ENCODE measurements at regions not wholly inside any gene's neighbourhood (a gene's known extent, or its start where the extent isn't known, plus 50 kb on each side); places are given as distances from the start of the nearest gene placed in this dataset.
"Not testable (repeated sequence)": the region's sequence is repeated elsewhere in the genome, so short reads cannot be mapped to it uniquely, and the experiment has no call there.

GRCh38 chr10:113475381-113475807 lies 77.5 kb upstream of the HABP2 start:
- H3K4me3 Mint-ChIP-seq = no peak overlapping the region
- H3K27me3 Mint-ChIP-seq = peaks cover 3% of the 10 kb centered on the region
- CTCF ChIA-PET = no interaction called here

GRCh38 chr10:113476191-113476590 lies 76.7 kb upstream of the HABP2 start:
- no peak for DNase-seq
- H3K4me3 Mint-ChIP-seq = no peak overlapping the region
- CTCF ChIA-PET = no interaction called here
- H3K36me3 Mint-ChIP-seq (ENCODE audit: low read depth) = no peaks in the 10 kb centered on the region
- POLR2A ChIA-PET = no interaction called here
- H3K27ac Mint-ChIP-seq = no peak overlapping the region
- H3K9me3 Mint-ChIP-seq = peaks cover 13% of the 10 kb centered on the region
- no peaks in the 10 kb centered on the region for H3K4me1 Mint-ChIP-seq
- peaks cover 3% of the 10 kb centered on the region for H3K27me3 Mint-ChIP-seq

More at GRCh38 chr10:113475381-113475807, 77.5 kb upstream of the HABP2 start:
- no peak for DNase-seq
- Mint-ChIP-seq H3K9me3 (peaks cover 11% of the 10 kb centered on the region), H3K4me1 (no peaks in the 10 kb centered on the region), H3K36me3 (ENCODE audit: low read depth) (no peaks in the 10 kb centered on the region), H3K27ac (no peak overlapping the region)
- POLR2A ChIA-PET = no interaction called here

GRCh38 chr10:113476673-113477072 lies 76.2 kb upstream of the HABP2 start:
- CTCF ChIA-PET = no interaction called here
- Mint-ChIP-seq H3K27ac (no peak overlapping the region), H3K36me3 (ENCODE audit: low read depth) (no peaks in the 10 kb centered on the region), H3K27me3 (peaks cover 3% of the 10 kb centered on the region), H3K4me3 (no peak overlapping the region), H3K9me3 (peaks cover 13% of the 10 kb centered on the region), H3K4me1 (no peaks in the 10 kb centered on the region)
- POLR2A ChIA-PET = no interaction called here
- no peak for DNase-seq

- no peak overlapping the region for H3K4me3 Mint-ChIP-seq
- ChIA-PET POLR2A (no interaction called here), CTCF (no interaction called here)
- no peaks in the 10 kb centered on the region for H3K4me1 Mint-ChIP-seq
- peaks cover 13% of the 10 kb centered on the region for H3K9me3 Mint-ChIP-seq
- peaks cover 3% of the 10 kb centered on the region for H3K27me3 Mint-ChIP-seq
- no peaks in the 10 kb centered on the region for H3K36me3 Mint-ChIP-seq (ENCODE audit: low read depth)
- no peak overlapping the region for H3K27ac Mint-ChIP-seq
- no peak for DNase-seq
These were observed 75.4 kb upstream of the HABP2 start for GRCh38 chr10:113477451-113477850.

- H3K27me3 Mint-ChIP-seq = peaks cover 3% of the 10 kb centered on the region
- ChIA-PET CTCF (no interaction called here), POLR2A (no interaction called here)
- no peak overlapping the region for H3K4me3 Mint-ChIP-seq
- no peak for DNase-seq
- H3K36me3 Mint-ChIP-seq (ENCODE audit: low read depth) = no peaks in the 10 kb centered on the region
- peaks cover 13% of the 10 kb centered on the region for H3K9me3 Mint-ChIP-seq
- no peak overlapping the region for H3K27ac Mint-ChIP-seq
- no peaks in the 10 kb centered on the region for H3K4me1 Mint-ChIP-seq
These were observed 73.3 kb upstream of the HABP2 start for GRCh38 chr10:113479346-113480080.

DNA sequence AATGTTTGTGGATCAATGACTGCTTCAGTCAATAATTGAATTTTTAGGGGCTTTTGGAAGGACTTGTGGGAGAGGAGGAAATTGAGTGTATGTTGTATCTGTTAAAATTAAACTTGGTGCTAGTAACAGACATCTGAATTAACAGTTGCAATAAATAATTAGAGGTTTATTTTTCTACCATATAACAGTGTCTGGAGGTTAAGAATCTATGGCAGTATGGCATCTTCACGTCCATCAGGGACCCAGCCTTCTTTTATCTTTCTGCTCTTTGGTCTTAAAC lies 72.8 kb upstream of the HABP2 start:
- ChIA-PET CTCF (no interaction called here), POLR2A (no interaction called here)
- Mint-ChIP-seq H3K27me3 (peaks cover 4% of the 10 kb centered on the region), H3K36me3 (ENCODE audit: low read depth) (no peaks in the 10 kb centered on the region), H3K9me3 (peaks cover 13% of the 10 kb centered on the region), H3K27ac (no peak overlapping the region), H3K4me1 (no peaks in the 10 kb centered on the region), H3K4me3 (no peak overlapping the region)
- no peak for DNase-seq

GRCh38 chr10:113480851-113481502 lies 71.9 kb upstream of the HABP2 start:
- H3K27me3 Mint-ChIP-seq = peaks cover 4% of the 10 kb centered on the region
- ChIA-PET CTCF (no interaction called here), POLR2A (no interaction called here)
- no peaks in the 10 kb centered on the region for H3K36me3 Mint-ChIP-seq (ENCODE audit: low read depth)
- no peaks in the 10 kb centered on the region for H3K4me1 Mint-ChIP-seq
- no peak overlapping the region for H3K27ac Mint-ChIP-seq
- no peak overlapping the region for H3K4me3 Mint-ChIP-seq
- peaks cover 13% of the 10 kb centered on the region for H3K9me3 Mint-ChIP-seq
- DNase-seq = no peak

GRCh38 chr10:113484487-113484886 lies 68.4 kb upstream of the HABP2 start:
- Mint-ChIP-seq H3K9me3 (peaks cover 11% of the 10 kb centered on the region), H3K27me3 (peaks cover 9% of the 10 kb centered on the region), H3K27ac (no peak overlapping the region), H3K36me3 (ENCODE audit: low read depth) (no peaks in the 10 kb centered on the region), H3K4me3 (no peak overlapping the region), H3K4me1 (no peaks in the 10 kb centered on the region)
- POLR2A ChIA-PET = no interaction called here
- no peak for DNase-seq
- CTCF ChIA-PET = no interaction called here

DNA sequence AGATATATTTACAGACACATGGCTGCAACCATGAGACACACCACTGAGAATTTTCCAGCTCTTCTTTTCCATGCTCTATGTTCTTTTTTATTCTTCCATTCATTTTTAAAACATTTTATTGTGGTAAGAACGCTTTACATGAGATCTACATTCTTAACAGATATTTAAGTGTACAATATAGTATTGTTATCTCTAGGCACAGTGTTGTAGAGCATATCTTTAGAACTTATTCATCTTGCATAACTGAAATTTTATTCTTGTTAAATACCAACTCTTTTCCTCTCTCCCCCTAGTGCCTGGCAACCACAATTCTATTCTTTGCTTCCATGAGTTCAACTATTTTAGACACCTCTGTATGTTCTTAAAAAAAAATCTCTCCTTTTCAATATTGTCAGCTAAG lies 67.1 kb upstream of the HABP2 start:
- no peak for DNase-seq
- no peaks in the 10 kb centered on the region for H3K36me3 Mint-ChIP-seq (ENCODE audit: low read depth)
- no peak overlapping the region for H3K27ac Mint-ChIP-seq
- ChIA-PET CTCF (no interaction called here), POLR2A (no interaction called here)
- no peaks in the 10 kb centered on the region for H3K4me1 Mint-ChIP-seq
- peaks cover 9% of the 10 kb centered on the region for H3K27me3 Mint-ChIP-seq
- no peak overlapping the region for H3K4me3 Mint-ChIP-seq
- no peaks in the 10 kb centered on the region for H3K9me3 Mint-ChIP-seq

DNA sequence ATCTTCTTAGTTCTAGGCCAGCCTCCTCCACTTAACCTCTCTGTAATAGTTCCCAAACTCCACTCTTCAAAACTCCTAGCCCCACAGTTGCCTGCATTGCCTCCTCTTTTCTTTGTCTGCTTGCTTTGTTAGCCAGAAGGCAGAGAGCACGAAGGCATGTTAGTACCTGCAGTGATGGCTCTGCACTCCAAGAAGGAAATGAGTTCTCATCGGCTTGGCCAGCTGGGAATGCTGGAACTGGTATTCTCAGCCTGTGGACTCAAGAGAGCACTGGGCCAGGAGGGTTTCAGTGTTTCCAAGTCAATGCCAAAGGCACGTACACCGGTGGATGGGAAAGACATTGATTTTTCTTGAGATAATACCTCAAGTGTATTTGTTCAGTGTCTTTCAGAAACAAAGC lies 66.3 kb upstream of the HABP2 start:
- Mint-ChIP-seq H3K27me3 (peaks cover 9% of the 10 kb centered on the region), H3K27ac (no peak overlapping the region), H3K4me3 (no peak overlapping the region), H3K9me3 (no peaks in the 10 kb centered on the region), H3K36me3 (ENCODE audit: low read depth) (no peaks in the 10 kb centered on the region), H3K4me1 (no peaks in the 10 kb centered on the region)
- POLR2A ChIA-PET = no interaction called here
- no peak for DNase-seq
- CTCF ChIA-PET = no interaction called here

DNA sequence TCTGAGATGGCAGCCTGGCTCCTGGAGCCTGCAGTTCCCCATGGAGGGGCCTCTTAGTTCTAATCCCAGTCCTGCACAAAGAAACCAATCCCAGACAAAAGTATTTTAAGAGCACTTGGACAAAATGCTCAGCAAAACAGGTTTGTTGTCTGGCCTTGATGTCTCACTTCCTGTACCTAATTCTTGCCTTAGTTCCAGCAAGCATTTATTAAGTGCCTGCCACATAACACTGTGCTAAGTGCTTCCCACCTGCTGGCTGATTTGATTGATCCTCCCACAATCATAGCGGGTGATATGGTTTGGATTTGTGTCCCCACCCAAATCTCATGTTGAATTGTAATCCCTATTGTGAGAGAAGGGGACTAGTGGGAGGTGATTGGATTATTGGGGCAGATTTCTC lies 65.7 kb upstream of the HABP2 start:
- Mint-ChIP-seq H3K27ac (no peak overlapping the region), H3K4me1 (no peaks in the 10 kb centered on the region), H3K27me3 (peaks cover 9% of the 10 kb centered on the region), H3K36me3 (ENCODE audit: low read depth) (no peaks in the 10 kb centered on the region), H3K9me3 (no peaks in the 10 kb centered on the region), H3K4me3 (no peak overlapping the region)
- POLR2A ChIA-PET = no interaction called here
- no peak for DNase-seq
- CTCF ChIA-PET = no interaction called here

DNA sequence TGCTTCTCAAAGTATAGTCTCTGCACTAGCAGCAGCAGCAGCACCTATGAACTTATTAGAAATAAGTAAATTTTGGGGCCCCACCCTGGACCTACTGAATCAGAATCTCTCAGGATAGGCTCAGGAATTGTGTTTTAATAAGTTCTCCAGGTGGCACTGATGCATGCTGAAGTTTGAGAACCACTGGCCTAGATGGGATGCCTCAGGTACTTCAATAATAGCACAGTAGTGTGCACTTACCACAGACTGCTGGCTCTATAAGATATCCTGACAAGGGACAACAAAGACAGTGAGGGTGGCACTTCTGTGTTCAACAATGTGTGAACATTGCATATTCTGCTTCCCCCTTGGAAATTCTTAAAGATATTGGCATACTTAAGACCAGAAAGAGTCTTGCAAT lies 64.7 kb upstream of the HABP2 start:
- POLR2A ChIA-PET = no interaction called here
- Mint-ChIP-seq H3K9me3 (no peaks in the 10 kb centered on the region), H3K27ac (no peak overlapping the region), H3K4me1 (no peaks in the 10 kb centered on the region), H3K36me3 (ENCODE audit: low read depth) (no peaks in the 10 kb centered on the region), H3K27me3 (peaks cover 9% of the 10 kb centered on the region), H3K4me3 (no peak overlapping the region)
- CTCF ChIA-PET = no interaction called here
- DNase-seq = no peak

DNA sequence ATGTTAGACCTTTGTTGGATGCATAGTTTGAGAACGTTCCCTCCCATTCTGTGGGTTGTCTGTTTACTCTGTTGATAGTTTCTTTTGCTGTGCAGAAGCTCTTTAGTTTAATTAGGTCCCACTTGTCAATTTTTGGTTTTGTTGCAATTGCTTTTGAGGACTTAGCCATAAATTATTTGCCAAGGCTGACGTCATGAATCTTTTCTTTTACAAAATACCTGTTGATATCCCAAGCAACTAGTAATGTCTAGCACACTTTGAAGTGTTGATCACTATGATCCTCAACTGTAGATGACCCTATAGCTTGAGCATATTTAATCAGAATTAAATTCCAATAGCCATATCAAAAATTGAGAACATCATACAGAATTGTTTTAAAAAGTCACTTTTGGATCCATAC lies 63.3 kb upstream of the HABP2 start:
- DNase-seq; H3K9me3 Mint-ChIP-seq; H3K27ac Mint-ChIP-seq; CTCF ChIA-PET; H3K36me3 Mint-ChIP-seq (ENCODE audit: low read depth); H3K4me1 Mint-ChIP-seq; H3K27me3 Mint-ChIP-seq; H3K4me3 Mint-ChIP-seq; POLR2A ChIA-PET: not testable (repeated sequence)

DNA sequence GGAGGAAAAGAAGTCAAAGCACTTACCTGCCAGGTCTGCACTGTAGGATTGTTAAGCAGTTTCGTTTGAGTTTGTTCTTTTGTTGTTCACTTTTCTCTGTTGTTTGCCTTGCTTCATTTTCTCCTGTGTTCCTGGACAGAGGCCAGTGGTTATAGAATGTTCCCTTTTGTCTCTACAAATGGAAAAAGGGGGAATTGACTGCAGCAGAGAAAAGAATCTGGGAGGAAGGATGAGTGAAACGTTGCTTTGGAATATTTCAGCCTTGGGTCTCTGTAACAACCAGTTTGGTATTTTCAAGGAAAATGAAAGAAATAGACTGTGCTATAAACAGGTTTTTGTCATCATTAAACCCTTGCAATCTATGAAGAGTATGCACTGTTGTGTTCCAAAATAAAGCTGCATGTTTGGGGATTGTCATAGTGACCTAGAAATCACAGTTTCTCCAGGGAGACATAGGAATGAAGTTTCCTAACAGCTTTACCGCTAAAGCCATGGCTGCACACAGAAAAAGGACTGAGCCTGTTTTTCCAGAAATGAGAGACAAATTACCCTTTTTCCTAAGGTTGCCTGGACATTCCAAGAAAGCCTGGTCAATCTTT lies 60.8 kb upstream of the HABP2 start:
- ChIA-PET POLR2A (no interaction called here), CTCF (no interaction called here)
- Mint-ChIP-seq H3K36me3 (ENCODE audit: low read depth) (no peaks in the 10 kb centered on the region), H3K9me3 (no peaks in the 10 kb centered on the region), H3K27me3 (peaks cover 5% of the 10 kb centered on the region), H3K4me3 (no peak overlapping the region), H3K4me1 (no peaks in the 10 kb centered on the region), H3K27ac (no peak overlapping the region)
- no peak for DNase-seq

Measured in activated CD4-positive, alpha-beta T cell treated with anti-CD3 and anti-CD28 coated beads, Interleukin-2, amount 10 ng/mL, durations not matched to agents 7 days and 5 days (primary cell).